ENCODE measurements at regions not wholly inside any gene's neighbourhood (a gene's known extent, or its start where the extent isn't known, plus 50 kb on each side); places are given as distances from the start of the nearest gene placed in this dataset.

- TF ChIP-seq, protein P1, sequence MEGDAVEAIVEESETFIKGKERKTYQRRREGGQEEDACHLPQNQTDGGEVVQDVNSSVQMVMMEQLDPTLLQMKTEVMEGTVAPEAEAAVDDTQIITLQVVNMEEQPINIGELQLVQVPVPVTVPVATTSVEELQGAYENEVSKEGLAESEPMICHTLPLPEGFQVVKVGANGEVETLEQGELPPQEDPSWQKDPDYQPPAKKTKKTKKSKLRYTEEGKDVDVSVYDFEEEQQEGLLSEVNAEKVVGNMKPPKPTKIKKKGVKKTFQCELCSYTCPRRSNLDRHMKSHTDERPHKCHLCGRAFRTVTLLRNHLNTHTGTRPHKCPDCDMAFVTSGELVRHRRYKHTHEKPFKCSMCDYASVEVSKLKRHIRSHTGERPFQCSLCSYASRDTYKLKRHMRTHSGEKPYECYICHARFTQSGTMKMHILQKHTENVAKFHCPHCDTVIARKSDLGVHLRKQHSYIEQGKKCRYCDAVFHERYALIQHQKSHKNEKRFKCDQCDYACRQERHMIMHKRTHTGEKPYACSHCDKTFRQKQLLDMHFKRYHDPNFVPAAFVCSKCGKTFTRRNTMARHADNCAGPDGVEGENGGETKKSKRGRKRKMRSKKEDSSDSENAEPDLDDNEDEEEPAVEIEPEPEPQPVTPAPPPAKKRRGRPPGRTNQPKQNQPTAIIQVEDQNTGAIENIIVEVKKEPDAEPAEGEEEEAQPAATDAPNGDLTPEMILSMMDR (IDR thresholded peaks at IDR 0.05) = no peak
- TF ChIP-seq POLR2A (IDR thresholded peaks at IDR 0.05) (no peak), EP300 (IDR thresholded peaks at IDR 0.05) (no peak), POLR2AphosphoS5 (IDR thresholded peaks at IDR 0.05) (no peak)
Measured at GRCh38 chr11:121696177-121696871, 243.6 kb upstream of the SORL1-AS1 start.
